HCT116 (cell line): ENCODE measurements at regions not wholly inside any gene's neighbourhood (a gene's known extent, or its start where the extent isn't known, plus 50 kb on each side); places are given as distances from the start of the nearest gene placed in this dataset.

Experiments
- ATAC-seq: fragments of 200-7000 bp; cut with Tn5 transposase; 2 replicates; pipeline ENCODE4 v1.9.1; 2020; ENCODE audit warnings: mild to moderate bottlenecking, moderate library complexity
- BruUV-seq: library from RNA; stranded (reverse); fragments of 400-500 nt; replicated peaks from 2 replicates; lab custom pipeline; 2021; lab: Mats Ljungman, UMichigan
- CTCF ChIA-PET: fragments of 300-600 bp; sonication (Branson Sonifier 250); formaldehyde crosslinking; loops from one replicate; lab custom pipeline; 2021; ENCODE audit warnings: antibody characterized with exemption; lab: Charles Lee
- POLR2A ChIA-PET: fragments of 300-600, 350-600 bp; sonication (Branson Sonifier 250); formaldehyde crosslinking; loops from one replicate; lab custom pipeline; 2021; ENCODE audit warnings: antibody characterized with exemption; lab: Charles Lee
- RAD21 ChIA-PET, 2 experiments: fragments of 300-600 bp; sonication (Branson Sonifier 250); formaldehyde crosslinking; loops; one replicate each; lab custom pipeline; 2023; ENCODE audit warnings: low total read pairs in 2 of 2; ENCODE audit not compliant: uncharacterized antibody in 2 of 2, unreplicated experiment in 2 of 2, low non-redundant PET in 1 of 2; lab: Charles Lee
- DNase-seq: peaks from one replicate; pipeline ENCODE4 v3.0.0-alpha.2; 2010; ENCODE audit warnings: low read depth, low spot score
- H2AFZ ChIP-seq: fragments of 200-600 bp; shearing (Covaris generic), sonication (generic); 2 replicates; pipeline ENCODE4 v1.6.1; 2017; ENCODE audit warnings: low read depth, mixed run types, mixed read lengths, antibody characterized with exemption, low read length; ENCODE audit not compliant: poor library complexity, severe bottlenecking
- H3K27ac ChIP-seq: 2 replicates; pipeline ENCODE4 v1.5.1; 2012; ENCODE audit warnings: low read depth, low read length
- H3K27me3 ChIP-seq: fragments of 200-600 bp; sonication (generic); 2 replicates; pipeline ENCODE4 v1.6.1; 2016; ENCODE audit warnings: mixed run types, low read length, mixed read lengths; ENCODE audit not compliant: insufficient read depth
- H3K36me3 ChIP-seq, 2 experiments: fragments of 200-500 bp in 1 of 2; fragments of 200-600 bp in 1 of 2; sonication (Bioruptor generic) in 1 of 2; sonication (generic) in 1 of 2; 2 replicates each; pipeline versions ENCODE4 v1.5.1 to v1.6.1; 2014 to 2016; ENCODE audit warnings: low read length in 2 of 2, inconsistent platforms in 1 of 2, mixed read lengths in 1 of 2, mixed run types in 1 of 2; ENCODE audit not compliant: insufficient read depth in 2 of 2, control insufficient read depth in 1 of 2
- H3K4me1 ChIP-seq, 2 experiments: fragments of 200-600 bp in 1 of 2; sonication (generic) in 1 of 2; 2 replicates each; pipeline versions ENCODE4 v1.5.1 to v1.6.1; 2012 to 2017; ENCODE audit warnings: low read length in 2 of 2, inconsistent platforms in 1 of 2, mild to moderate bottlenecking in 1 of 2, mixed read lengths in 1 of 2, mixed run types in 1 of 2, moderate library complexity in 1 of 2; ENCODE audit not compliant: insufficient read depth in 2 of 2, control insufficient read depth in 1 of 2
- H3K4me2 ChIP-seq: fragments of 200-600 bp; sonication (generic); 2 replicates; pipeline ENCODE4 v1.6.1; 2017; ENCODE audit warnings: mixed run types, low read length, mixed read lengths
- H3K4me3 ChIP-seq, 2 experiments: fragments of 200-600 bp in 1 of 2; sonication (generic) in 1 of 2; replicated peaks in 1 of 2; 2 replicates each; pipeline ENCODE4 v1.5.1; 2011 to 2016; ENCODE audit warnings: low read length in 2 of 2, control low read depth in 1 of 2, low read depth in 1 of 2, mild to moderate bottlenecking in 1 of 2, mixed read lengths in 1 of 2, mixed run types in 1 of 2
- H3K79me2 ChIP-seq: fragments of 200-600 bp; sonication (generic); 2 replicates; pipeline ENCODE4 v1.6.1; 2017; ENCODE audit warnings: mild to moderate bottlenecking, mixed run types, low read length, moderate library complexity, mixed read lengths; ENCODE audit not compliant: insufficient read depth
- H3K9ac ChIP-seq: fragments of 200-600 bp; sonication (generic); 2 replicates; pipeline ENCODE4 v1.6.1; 2016; ENCODE audit warnings: low read length, mixed read lengths
- H3K9me2 ChIP-seq: fragments of 200-600 bp; sonication (generic), shearing (Covaris generic); 2 replicates; pipeline ENCODE4 v1.6.1; 2017; ENCODE audit warnings: mixed run types, mild to moderate bottlenecking, moderate library complexity; ENCODE audit not compliant: insufficient read depth
- H3K9me3 ChIP-seq, 2 experiments: fragments of 200-500 bp in 1 of 2; fragments of 200-600 bp in 1 of 2; sonication (Bioruptor generic) in 1 of 2; sonication (generic) in 1 of 2; 2 replicates each; pipeline ENCODE4 v1.6.1; 2014 to 2017; ENCODE audit warnings: low read length in 2 of 2, mixed read lengths in 2 of 2, inconsistent platforms in 1 of 2, low read depth in 1 of 2, mild to moderate bottlenecking in 1 of 2, mixed run types in 1 of 2, moderate library complexity in 1 of 2; ENCODE audit not compliant: control insufficient read depth in 1 of 2, insufficient read depth in 1 of 2
- H4K20me1 ChIP-seq: fragments of 200-600 bp; sonication (generic), shearing (Covaris generic); 2 replicates; pipeline ENCODE4 v1.6.1; 2017; ENCODE audit warnings: mixed run types, mild to moderate bottlenecking, moderate library complexity; ENCODE audit not compliant: insufficient read depth
- ATF3 ChIP-seq: IDR thresholded peaks from 2 replicates; pipeline ENCODE4 v1.6.1; 2012
- CBX3 ChIP-seq: IDR thresholded peaks from 2 replicates; pipeline ENCODE4 v1.6.1; 2012; ENCODE audit warnings: low read depth
- CEBPB ChIP-seq: IDR thresholded peaks from 2 replicates; pipeline ENCODE4 v1.6.1; 2012; ENCODE audit warnings: low read depth
- CTCF ChIP-seq, 3 experiments: fragments of 200-600 bp in 1 of 3; sonication (generic) in 1 of 3; IDR thresholded peaks in 2 of 3; conservative IDR thresholded peaks in 1 of 3; 2 replicates each; pipeline ENCODE4 v1.5.1; 2012 to 2017; ENCODE audit warnings: low read depth in 2 of 3, low read length in 2 of 3, antibody characterized with exemption in 1 of 3, borderline replicate concordance in 1 of 3, control low read depth in 1 of 3, mild to moderate bottlenecking in 1 of 3, mixed read lengths in 1 of 3, mixed run types in 1 of 3, moderate library complexity in 1 of 3; ENCODE audit not compliant: insufficient read depth in 1 of 3
- ELF1 ChIP-seq: IDR thresholded peaks from 2 replicates; pipeline ENCODE4 v1.6.1; 2012; ENCODE audit warnings: low read depth, borderline replicate concordance
- EZH2 ChIP-seq: fragments of 200-600 bp; sonication (generic); IDR thresholded peaks from 2 replicates; pipeline ENCODE4 v1.6.1; 2017; ENCODE audit warnings: antibody characterized with exemption, mixed run types
- FOSL1 ChIP-seq: IDR thresholded peaks from 2 replicates; pipeline ENCODE4 v1.6.1; 2012; ENCODE audit warnings: low read depth
- JUND ChIP-seq: IDR thresholded peaks from 2 replicates; pipeline ENCODE4 v1.6.1; 2012
- MAX ChIP-seq: IDR thresholded peaks from 2 replicates; pipeline ENCODE4 v1.6.1; 2012
- POLR2A ChIP-seq: IDR thresholded peaks from 2 replicates; pipeline ENCODE4 v1.7.0; 2011; ENCODE audit warnings: borderline replicate concordance; ENCODE audit not compliant: insufficient read depth, insufficient read length; ENCODE audit errors: extremely low read depth
- POLR2AphosphoS5 ChIP-seq: IDR thresholded peaks from 2 replicates; pipeline ENCODE4 v1.6.1; 2011; ENCODE audit warnings: mild to moderate bottlenecking, low read depth, low read length, moderate library complexity
- REST ChIP-seq: IDR thresholded peaks from 2 replicates; pipeline ENCODE4 v1.6.1; 2012; ENCODE audit warnings: low read depth
- SIN3A ChIP-seq: IDR thresholded peaks from 2 replicates; pipeline ENCODE4 v1.6.1; 2012; ENCODE audit warnings: low read depth
- SP1 ChIP-seq: IDR thresholded peaks from 2 replicates; pipeline ENCODE4 v1.6.1; 2012; ENCODE audit warnings: low read depth
- TCF7L2 ChIP-seq: IDR thresholded peaks from 2 replicates; pipeline ENCODE4 v1.7.0; 2011; ENCODE audit warnings: borderline replicate concordance, inconsistent platforms; ENCODE audit not compliant: insufficient read depth, insufficient read length; ENCODE audit errors: extremely low read depth
- YY1 ChIP-seq: IDR thresholded peaks from 2 replicates; pipeline ENCODE4 v1.6.1; 2011; ENCODE audit warnings: low read length, low read depth, moderate library complexity, mild to moderate bottlenecking; ENCODE audit not compliant: insufficient replicate concordance; ENCODE audit errors: extremely low read depth
- ZBTB33 ChIP-seq: IDR thresholded peaks from 2 replicates; pipeline ENCODE4 v1.6.1; 2011; ENCODE audit warnings: mild to moderate bottlenecking, low read length, moderate library complexity; ENCODE audit not compliant: insufficient replicate concordance; ENCODE audit errors: extremely low read depth
- ZFX ChIP-seq: fragments of 450-650 bp; IDR thresholded peaks from 2 replicates; pipeline ENCODE4 v1.6.1; 2017
- ZNF274 ChIP-seq: fragments of 200-500 bp; sonication (Bioruptor generic); IDR thresholded peaks from 2 replicates; pipeline ENCODE4 v1.6.1; 2014; ENCODE audit warnings: mild to moderate bottlenecking, low read depth, low read length, inconsistent platforms
- intact Hi-C: fragments of 100-400 bp; cut with micrococcal nuclease; formaldehyde crosslinking; loops from 2 replicates; pipeline ENCODE4 v1.10.0; 2022

GRCh38 chr10:4306871-4307270, 519.1 kb upstream of the AKR1E2 start:
- no TSS peak for BruUV-seq
- TF ChIP-seq ZNF274 (no peak), ELF1 (no peak), ZFX (no peak), ZBTB33 (no peak), POLR2AphosphoS5 (no peak), EZH2 (no peak), CEBPB (no peak), YY1 (no peak), CBX3 (no peak), CTCF (IDR thresholded peaks at IDR 0.05 in 2 of 3, conservative IDR thresholded peaks at IDR 0.05 in 1 of 3; ENCODE audit: borderline replicate concordance in 1 of 3, insufficient read depth in 1 of 3, low read depth in 2 of 3, low read length in 2 of 3) (no peak), FOSL1 (no peak), TCF7L2 (no peak), REST (no peak), JUND (no peak), POLR2A (no peak), ATF3 (no peak), SP1 (no peak), SIN3A (no peak), MAX (no peak)
- H3K27me3 ChIP-seq = no peaks in the 10 kb centered on the region
- ChIA-PET POLR2A (no interaction called here), CTCF (no interaction called here), RAD21 (no interaction called here)
- no peak overlapping the region for H3K27ac ChIP-seq
- DNase-seq (no peak), ATAC-seq (no peak)
- no peaks in the 10 kb centered on the region for H3K36me3 ChIP-seq
- no peaks in the 10 kb centered on the region for H3K9me3 ChIP-seq
- no peak overlapping the region for H3K4me3 ChIP-seq
- no peak overlapping the region for H2AFZ ChIP-seq
- intact Hi-C loops = no loop called here
- 0 out of 2 replicates have a peak, but pooled peaks cover 2% of the 10 kb centered on the region for H3K9me2 ChIP-seq
- no peaks in the 10 kb centered on the region for H3K4me1 ChIP-seq
- H3K79me2 ChIP-seq = no peaks in the 10 kb centered on the region
- H4K20me1 ChIP-seq = no peaks in the 10 kb centered on the region
- H3K9ac ChIP-seq = no peak overlapping the region
- H3K4me2 ChIP-seq = no peak overlapping the region
